Islet of Langerhans (tissue), 1 donor: ENCODE measurements at regions not wholly inside any gene's neighbourhood (a gene's known extent, or its start where the extent isn't known, plus 50 kb on each side); places are given as distances from the start of the nearest gene placed in this dataset.

Source experiments
- FAIRE-seq: peaks from one replicate; lab custom pipeline; 2011; peaks lifted over from hg19 to GRCh38; lab: Jason Lieb, UNC

DNA sequence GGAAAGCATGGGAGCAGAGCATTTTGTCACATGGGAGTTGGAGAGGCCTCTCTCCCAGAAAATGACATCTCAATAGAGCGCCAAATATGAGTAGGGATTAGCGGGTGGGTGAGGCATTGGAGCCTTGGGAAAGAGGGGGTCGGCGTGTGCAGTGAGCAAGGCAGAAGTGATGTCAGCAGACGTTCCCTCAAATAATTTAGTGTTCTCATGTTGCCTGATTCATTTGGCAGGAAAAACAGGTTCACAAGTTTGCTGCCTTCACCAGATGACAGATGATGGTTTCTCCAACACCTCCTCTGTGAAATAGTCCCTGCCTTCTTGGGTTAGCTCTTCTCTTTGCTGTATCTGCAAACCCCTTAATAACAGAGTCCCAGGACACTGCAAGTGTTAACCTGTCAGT, 118.5 kb upstream of the ARHGAP20 start:
- no peak for FAIRE-seq

DNA sequence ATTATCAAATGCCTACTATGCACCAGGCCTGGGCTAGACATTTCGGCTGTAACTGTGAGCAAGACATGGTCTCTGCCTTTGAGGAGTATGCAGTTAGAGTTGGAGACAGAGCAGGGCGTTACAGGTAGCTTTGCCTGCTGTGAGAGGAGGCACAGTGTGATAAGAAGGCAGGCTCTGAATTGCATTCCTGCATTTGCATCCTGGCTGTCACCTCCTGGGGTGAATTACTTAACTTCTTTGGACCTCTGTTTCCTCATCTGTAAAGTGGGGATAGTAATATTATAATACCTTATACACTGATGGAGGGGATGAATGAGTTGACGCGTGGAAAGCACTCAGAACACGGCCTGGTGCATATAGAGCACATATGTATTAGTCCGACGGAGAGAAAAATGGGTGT, 118.1 kb upstream of the ARHGAP20 start:
- no peak for FAIRE-seq

DNA sequence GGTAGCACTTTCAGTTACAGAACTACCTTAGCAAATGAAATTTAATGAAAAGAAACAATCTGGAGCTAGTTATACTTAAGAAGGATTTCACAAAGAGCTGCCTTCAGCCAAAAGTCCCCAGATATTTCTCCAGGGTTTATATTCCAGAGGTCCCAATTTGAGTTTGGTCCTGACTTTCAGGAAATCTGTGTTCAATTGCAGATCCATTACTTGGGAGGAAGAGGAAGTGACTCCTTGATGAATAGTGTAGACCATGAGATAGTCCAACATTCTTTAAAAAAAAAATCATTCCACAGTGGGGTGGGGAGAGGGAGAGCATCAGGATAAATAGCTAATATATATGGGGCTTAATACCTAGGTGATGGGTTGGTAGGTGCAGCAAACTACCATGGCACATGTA, 117.6 kb upstream of the ARHGAP20 start:
- no peak for FAIRE-seq

DNA sequence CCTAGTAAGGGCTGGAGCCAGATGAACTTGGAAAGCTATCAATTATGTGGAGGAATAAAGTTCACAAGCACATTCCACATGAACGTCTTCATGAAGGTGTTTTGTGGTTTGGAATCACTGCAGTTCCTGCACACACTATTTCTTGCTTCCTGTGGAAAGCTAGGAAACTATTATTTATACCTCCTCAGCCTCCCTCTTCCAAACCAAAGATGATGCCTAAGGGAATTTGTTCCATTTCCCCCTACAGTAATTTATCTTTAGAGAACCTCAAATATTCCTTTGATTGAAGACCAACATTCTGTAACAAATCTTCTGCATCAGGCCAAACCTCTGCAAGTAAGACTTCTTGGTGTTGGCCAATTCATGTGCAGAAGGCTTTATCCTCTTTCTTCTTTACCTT, 115.8 kb upstream of the ARHGAP20 start:
- FAIRE-seq = no peak

DNA sequence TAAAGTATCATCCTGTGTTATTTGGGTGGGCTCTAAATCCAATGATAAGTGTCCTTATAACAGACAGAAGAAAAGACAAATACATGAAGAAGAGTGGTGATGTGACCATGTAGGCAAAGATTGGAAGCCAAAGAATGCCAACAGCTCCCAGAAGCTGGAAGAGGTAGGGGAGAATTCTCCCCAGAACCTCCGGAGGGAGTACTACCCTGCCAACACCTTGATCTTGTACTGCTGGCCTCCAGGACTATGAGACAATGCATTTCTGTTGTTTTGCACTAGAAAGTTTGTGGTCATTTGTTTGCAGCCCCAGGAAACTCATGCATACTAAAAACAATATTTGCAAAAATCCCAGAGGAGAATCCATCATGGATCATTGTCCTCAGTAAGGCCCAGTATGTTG, 115.0 kb upstream of the ARHGAP20 start:
- FAIRE-seq = no peak

DNA sequence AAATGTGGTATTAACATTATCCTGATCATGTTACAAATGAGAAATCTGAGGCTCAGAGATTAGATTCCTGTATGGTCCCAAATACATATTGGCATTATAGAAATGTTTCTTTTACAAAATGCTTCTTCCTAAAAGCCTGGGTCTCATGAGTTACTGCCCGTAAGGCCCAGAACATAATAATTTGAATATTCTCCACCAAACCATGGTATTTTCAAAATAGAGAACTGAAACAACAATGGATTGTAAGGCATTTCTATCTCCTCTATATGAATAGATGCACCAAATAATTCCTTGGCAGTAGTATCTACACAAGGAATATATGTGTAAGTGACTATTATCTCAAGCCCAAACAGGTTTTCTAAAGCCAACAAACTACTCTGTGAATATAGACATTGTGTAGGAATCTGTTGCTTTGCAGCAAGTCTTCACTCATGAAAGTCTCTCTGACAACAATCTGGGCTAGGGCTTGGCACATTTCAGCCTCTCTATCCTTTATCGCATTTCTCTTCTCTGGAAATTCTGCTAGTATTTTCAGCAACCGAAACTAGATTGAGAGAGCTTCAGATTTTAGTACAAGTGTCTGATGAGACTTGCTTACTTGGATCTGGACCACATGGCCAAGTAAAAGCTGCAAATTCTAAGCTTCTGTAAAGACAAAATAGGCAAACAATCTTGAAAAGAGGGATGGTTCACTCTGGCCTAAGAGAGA, 112.8 kb upstream of the ARHGAP20 start:
- no peak for FAIRE-seq

DNA sequence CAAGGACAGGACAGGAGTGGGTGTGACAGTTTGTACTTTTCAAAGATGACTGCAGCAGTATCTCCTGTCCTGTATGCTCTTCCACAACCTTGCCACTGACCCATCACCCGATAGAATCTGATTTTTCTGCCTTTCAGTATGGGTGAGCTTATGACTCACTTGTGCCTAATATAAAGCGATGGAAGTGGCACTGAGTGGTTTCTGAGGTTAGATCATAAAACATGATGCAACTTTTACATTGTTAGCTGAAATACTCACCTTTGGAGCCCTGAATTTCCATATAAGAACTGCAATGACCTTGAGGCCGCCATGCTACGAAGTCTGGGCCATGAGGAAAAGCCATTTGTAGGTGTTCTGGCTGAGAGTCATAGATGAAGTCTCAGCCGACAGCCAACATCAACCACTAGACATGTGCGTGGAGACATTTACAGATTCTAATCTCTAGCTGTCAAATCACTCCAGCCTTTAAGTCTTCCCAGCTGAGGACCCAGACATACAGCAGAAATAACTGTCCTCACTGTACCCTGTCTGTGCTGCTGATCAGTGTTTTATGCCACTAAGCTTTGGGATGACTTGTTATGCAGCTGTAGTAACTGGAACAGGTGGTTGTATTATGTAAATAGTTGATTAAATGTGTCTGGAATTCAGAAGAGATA, 105.9 kb upstream of the ARHGAP20 start:
- FAIRE-seq = no peak

DNA sequence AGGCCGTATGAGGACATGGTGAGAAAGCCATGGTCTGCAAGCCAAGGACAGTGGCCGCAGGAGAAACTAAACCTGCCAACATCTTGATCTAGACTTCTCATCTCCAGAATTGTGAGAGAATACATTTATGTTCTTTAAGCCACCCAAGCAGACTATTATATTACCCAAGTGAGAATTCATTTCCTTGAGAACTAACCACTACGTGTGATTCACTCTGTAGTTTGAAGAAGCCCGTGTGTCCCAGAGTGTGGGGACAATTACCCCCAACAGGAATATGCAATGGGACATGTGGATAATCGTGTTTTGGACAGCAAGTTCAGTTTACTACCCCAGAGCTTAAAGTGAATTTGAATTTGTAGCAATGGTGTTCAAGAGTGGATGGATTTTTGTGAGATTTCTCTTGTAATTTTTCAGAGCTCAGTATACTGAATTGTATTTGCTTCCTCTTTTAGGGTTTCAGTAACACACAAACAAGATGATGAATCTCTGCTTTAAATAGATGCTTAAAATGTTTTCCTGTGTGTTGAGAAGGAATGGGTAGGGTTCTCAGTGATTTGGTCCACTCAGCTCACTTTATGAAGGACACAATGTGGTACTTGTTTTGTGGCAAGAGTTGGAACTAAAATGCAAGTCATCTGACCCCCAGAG, 100.0 kb upstream of the ARHGAP20 start:
- FAIRE-seq = no peak

DNA sequence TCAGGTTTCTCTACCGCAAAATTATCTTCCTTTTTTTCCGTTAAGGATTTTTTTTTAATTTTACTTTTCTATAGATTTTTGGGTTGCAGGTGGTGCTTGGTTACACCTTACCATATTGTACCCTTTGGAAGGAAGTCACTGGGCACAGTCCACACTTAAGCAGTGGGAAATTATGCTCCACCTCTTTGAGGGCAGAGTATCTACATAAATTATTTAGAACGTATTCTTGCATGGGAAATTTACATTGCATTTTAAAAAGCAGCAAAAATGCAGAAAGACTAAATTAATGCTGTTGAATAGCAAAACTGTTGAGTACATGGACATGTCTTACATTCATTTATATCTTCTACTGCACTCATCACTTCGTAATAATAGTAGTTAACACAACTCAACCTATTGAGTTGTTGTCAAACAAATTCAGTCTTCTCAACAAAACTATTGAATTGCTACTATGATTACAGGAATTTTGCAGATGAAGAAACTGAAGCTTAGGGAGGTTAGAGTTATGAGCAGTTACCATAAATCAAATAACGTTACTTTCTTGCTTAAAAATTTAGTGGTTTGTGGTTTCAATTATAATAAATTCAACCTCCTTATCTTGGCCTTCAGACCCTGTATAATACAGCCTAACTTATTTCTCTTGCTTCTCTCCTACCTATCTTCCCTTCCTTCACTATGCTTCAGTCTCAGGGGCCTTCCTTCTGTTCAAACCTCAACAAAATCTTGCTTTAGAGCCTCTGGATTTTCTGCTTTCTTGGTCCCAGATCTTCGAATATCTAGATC, 97.4 kb upstream of the ARHGAP20 start:
- FAIRE-seq = no peak

DNA sequence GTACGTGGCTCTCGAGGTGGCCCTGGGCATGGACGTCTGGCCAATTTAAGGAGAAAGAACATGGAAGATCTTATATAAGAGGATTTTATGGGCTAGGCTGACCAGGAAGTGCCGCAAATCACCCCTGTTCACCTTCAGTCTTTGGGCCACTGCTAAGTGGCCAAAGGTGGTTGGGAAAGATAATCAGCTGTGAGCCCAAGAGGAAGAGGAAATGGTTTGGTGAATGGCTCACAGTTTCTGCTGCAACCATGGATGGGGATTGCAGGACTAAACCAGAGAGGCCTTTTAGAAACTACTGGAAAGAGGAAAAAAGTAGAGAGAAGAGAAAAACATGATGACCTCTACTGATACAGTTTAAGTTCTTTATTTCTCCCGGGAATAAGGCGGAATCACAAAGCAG, 96.0 kb upstream of the ARHGAP20 start:
- no peak for FAIRE-seq

DNA sequence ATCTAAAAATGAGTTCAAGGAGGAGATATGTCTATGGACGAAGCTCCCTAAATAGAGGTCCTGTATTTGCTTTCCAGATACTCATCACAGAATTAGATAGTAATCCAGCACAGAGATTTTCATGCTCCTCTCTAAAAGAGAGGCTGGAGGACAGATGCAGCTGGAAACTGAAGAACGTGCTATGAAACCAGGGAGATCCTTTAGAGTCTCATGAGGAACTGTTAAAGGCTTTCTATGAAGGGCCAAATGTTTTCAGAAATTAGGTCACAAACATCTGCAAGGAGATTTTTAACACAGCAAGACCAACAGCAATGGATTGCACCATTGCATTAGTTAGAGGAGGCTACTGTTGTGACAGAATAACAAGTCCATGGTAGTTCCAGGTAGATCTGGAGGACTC, 95.6 kb upstream of the ARHGAP20 start:
- no peak for FAIRE-seq

DNA sequence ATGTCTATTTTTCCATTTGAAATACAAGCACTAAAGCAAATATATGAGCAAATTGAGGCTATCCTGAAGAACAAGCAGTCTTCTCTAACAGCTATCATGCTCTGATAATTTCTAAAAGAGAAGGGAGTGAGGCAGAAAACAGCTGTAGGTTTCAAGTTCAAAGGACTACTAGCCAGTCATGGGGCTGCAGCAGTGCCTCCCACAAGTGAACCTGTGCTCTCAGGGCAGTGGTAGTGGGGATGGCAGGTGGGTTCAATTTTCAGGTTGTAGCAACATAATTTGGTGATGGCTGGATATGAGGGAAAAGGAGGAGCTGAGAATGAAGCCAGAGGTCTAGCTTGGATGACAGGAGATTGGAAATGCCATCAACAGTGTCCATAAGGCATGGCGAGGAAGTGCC, 93.5 kb upstream of the ARHGAP20 start:
- no peak for FAIRE-seq

DNA sequence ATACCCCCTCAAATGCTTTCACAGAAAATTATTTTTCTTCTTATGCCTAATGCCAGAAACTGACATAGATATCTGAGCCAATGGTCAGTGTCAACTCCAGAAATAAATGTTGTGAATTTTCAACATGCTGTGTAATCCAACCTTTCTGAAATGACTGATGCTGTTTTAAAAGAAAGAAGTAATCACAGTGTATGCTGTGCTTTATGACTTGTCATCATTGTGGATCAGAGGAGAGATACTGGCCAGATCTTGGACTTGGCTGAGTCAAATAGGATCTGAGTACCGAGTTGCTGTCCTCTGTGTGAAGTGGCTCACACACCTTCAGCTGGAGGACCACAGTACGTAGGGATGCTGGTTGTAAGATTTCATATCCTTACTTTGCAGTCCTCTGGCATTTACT, 89.9 kb upstream of the ARHGAP20 start:
- FAIRE-seq = no peak

DNA sequence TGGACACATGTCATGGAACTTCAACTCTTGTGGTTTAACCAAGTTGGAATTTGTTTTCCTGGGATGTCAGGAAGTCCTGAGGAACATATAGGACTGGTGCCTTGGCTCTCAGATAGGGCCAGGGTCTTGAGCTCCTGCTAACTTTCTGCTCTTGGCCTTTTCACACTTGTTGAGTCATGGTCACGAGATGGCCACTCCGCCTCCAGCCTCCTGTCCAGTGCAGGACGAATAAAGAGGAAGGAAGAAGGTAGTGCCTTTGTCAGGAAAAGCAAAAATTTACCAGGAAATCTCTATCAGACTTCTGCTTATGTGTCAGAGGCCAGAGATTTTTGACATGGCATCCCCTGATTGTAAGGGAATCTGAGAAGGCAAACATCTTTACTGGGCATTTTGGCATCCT, 89.1 kb upstream of the ARHGAP20 start:
- no peak for FAIRE-seq

DNA sequence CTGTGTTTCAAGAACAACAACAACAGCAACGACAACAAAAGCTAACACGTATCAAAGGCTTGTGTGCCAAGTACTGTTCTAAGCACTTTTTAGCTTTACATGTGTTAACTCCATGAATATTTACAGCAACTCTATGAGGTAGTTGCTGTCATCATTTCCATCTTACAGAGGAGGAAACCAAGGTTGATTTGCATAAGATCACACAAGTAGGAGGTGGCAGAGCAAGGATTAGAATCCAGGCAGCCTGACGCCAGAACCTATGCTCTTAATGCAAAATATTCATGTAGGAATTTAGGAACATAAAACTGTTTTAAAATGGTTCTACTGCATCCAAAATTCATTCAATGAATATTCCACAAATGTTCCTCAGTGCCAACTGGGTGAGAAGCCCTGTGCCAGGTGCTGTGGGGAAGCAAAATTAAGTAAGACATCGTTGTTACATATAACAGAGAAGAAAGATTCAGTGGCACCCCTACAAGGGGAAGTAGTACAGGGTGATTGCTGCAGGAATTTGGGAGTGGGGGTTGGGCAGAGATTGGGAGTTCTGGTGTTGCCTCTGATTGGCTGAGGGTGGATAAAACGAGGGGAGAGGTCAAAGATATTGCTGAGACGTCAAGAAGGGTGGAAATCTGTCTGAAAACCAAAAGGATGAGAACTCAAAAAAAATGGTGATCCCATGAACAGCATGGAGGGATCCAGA, 86.1 kb upstream of the ARHGAP20 start:
- FAIRE-seq = no peak

DNA sequence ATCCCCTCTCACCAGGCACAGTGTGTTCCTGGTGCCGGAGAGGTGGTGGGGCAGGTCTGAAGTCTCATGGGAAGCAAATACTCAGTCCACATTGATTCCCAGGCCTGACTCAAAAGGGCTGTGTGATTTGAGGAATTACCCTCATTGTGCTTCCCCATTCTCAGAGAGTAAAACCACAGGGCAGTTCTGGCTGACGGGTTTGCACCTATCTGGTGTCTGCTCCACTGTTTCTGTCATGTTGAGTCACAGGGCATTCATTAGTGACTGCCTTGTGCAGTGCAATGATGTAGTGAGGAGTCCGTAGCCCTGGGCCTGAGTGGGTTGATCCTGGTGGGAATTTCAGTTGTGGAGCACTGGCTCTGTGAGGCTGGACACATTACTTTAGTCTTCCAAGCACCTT, 85.2 kb upstream of the ARHGAP20 start:
- FAIRE-seq = no peak

DNA sequence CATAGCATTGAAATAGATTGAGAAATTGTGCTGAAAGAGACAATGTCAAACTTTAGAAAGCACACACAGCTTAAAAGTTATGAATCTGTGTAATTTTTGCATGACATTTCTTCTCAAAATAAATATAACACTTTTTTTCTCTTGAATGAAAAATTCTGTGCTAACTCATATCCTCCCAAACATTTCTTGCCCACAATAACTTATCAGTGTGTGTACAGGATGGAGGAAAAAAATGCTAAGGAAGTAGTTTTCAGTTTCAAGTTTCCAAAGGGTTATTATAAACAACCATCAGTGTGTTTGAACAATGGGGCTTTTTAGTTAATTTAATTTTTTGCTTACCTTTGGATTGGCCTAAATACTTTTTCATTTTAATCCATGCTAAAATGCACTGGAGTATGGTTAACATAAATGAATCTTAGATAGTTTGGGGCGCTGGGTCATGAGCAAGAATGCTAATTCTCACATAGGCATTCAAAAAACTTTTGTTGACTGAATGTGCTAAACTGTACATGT, 82.9 kb upstream of the ARHGAP20 start:
- no peak for FAIRE-seq

DNA sequence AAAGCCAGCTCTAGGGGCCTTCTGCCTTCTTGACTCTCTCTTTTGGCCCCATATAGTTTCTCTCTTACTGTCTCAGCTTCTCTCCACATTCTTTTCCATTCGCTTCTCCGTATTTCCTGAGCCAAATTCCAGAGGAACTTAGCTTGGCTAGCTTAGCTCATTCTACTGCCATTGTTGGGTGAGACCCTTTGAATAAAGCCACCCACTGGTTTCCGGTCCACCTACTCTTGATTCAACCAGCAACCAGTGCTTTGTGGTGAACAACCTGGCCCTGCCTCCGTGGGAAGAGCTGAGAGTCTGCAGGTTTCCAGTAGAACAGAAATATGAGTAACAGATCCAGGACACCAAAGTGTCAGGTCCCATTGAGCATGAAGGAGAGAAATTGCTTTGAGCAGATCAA, 81.3 kb upstream of the ARHGAP20 start:
- FAIRE-seq = no peak

DNA sequence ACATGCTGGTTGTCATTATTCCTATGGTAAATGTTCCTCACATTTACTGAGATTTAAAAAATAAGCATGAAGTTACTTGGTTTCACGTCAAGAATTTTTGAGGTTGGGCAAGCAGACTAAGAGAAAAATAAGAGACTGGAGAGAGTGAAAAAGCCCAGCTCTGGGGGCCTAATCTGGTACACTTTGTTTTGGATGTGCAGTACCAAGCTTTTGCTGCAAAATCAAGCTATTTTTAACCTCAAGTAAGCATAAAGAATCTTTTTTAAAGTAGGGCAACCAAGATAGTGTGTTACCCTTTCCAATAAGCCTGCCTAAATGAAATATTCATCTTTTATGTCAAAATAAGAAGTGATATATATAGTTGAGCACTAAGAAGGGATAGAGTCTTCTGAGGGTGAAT, 79.4 kb upstream of the ARHGAP20 start:
- no peak for FAIRE-seq

DNA sequence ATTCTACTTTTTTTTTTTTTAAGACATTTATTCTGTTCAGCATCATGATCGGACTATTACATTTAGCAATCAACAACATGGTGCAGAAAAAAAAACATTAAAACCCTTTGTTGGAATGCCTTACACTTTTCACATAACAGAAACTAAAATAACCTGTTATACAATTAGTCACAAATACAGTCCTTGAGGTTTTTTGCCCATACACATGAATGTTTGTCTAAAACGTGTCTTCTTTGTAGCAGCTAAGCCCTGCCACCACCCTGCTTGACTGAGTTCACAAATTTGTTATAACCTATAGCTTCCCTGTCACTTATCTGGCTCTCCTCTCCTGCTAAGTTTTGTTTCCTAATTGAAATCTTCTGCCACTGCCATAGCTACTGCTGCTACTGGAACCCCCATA, 75.4 kb upstream of the ARHGAP20 start:
- FAIRE-seq = no peak

DNA sequence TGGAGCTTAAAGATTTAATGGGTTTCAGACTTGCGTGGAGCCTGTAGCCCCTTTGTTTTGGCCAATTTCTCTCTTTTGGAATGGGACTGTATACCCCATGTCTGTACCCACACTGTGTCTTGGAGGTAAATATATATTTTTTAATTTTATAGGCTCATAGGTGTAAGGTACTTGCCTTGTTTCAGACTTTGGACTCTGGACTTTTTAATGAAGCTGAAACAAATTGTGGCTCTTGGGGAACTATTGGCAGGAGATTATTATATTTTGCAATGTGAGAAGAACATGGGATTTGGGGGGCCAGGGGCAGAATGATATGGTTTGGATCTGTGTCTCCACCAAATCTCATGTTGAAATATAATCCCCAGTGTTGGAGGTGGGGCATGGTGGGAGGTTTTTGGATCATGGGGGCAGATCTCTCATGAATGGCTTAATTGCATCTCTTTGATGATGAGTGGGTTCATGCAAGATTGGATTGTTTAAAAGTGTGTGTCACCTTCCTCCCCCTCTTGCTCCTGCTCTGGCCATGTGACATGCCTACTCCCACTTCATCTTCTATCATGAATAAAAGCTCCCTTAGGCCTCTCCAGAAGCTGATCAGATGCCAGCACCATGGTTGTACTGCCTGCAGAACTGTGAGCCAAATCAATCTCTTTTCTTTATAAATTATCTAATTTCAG, 74.1 kb upstream of the ARHGAP20 start:
- FAIRE-seq = no peak

DNA sequence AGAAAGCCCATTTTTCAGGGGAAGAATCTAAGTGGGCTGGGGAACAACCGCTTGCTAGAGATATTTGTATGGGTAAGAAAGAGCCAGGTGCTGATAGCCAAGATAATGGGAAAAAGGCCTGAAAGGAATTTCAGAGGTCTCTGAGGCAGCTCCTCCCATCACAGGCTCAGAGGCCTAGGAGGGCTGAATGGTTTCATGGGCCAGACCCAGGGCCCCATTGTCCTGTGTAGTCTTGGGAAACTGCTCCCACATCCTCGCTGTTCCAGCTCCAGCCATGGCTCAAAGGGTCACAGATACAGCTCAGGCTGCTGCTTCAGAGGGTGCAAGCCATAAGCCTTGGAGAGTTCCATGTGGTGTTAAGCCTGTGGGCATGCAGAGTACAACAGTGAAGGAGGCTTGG, 73.2 kb upstream of the ARHGAP20 start:
- FAIRE-seq = no peak
